H1 (cell line): ENCODE measurements at regions not wholly inside any gene's neighbourhood (a gene's known extent, or its start where the extent isn't known, plus 50 kb on each side); places are given as distances from the start of the nearest gene placed in this dataset.

Experiments
- CTCF ChIA-PET: fragments of 300-600 bp; sonication (Branson Sonifier 250); formaldehyde crosslinking; loops from one replicate; lab custom pipeline; 2021; ENCODE audit not compliant: partially characterized antibody; lab: Charles Lee
- POLR2A ChIA-PET: fragments of 300-600 bp; sonication (Branson Sonifier 250); formaldehyde crosslinking; loops from one replicate; lab custom pipeline; 2021; ENCODE audit warnings: inconsistent platforms; ENCODE audit not compliant: partially characterized antibody; lab: Charles Lee
- DNase-seq, 2 experiments: peaks; one replicate each; pipeline versions ENCODE4 v3.0.0 to v3.0.0-alpha.2; 2010 to 2022; ENCODE audit warnings: low spot score in 2 of 2, low read depth in 1 of 2, mixed read lengths in 1 of 2
- FAIRE-seq: peaks from 2 replicates; lab custom pipeline; 2011; peaks lifted over from hg19 to GRCh38; lab: Jason Lieb, UNC
- H2AFZ ChIP-seq: 2 replicates; pipeline ENCODE4 v1.8.1; 2012; ENCODE audit warnings: low read length, inconsistent platforms
- H2AK5ac ChIP-seq: 2 replicates; pipeline ENCODE4 v1.6.1; 2013; ENCODE audit warnings: low read depth, low read length
- H2BK120ac ChIP-seq: replicated peaks from 2 replicates; pipeline ENCODE3; 2013; ENCODE audit warnings: low read depth, low read length, inconsistent platforms
- H2BK12ac ChIP-seq: 2 replicates; pipeline ENCODE4 v1.6.1; 2013; ENCODE audit warnings: low read depth, low read length
- H2BK15ac ChIP-seq: 2 replicates; pipeline ENCODE4 v1.6.1; 2013; ENCODE audit warnings: low read length
- H2BK20ac ChIP-seq: 2 replicates; pipeline ENCODE4 v1.6.1; 2013; ENCODE audit warnings: low read length
- H2BK5ac ChIP-seq: 2 replicates; pipeline ENCODE4 v1.6.1; 2013; ENCODE audit warnings: low read depth, low read length
- H3K14ac ChIP-seq: 2 replicates; pipeline ENCODE4 v1.6.1; 2013; ENCODE audit warnings: inconsistent platforms; ENCODE audit not compliant: insufficient read length
- H3K18ac ChIP-seq: 2 replicates; pipeline ENCODE4 v1.6.1; 2013; ENCODE audit warnings: low read length; ENCODE audit errors: extremely low read depth
- H3K23ac ChIP-seq: 2 replicates; pipeline ENCODE4 v1.6.1; 2013; ENCODE audit warnings: inconsistent platforms; ENCODE audit not compliant: insufficient read length
- H3K23me2 ChIP-seq: 2 replicates; pipeline ENCODE4 v1.6.1; 2013; ENCODE audit warnings: low read depth, low read length
- H3K27ac ChIP-seq: 2 replicates; pipeline ENCODE4 v1.6.1; 2011; ENCODE audit warnings: low read depth, low read length, inconsistent platforms
- H3K27me3 ChIP-seq, 4 experiments: replicated peaks in 1 of 4; 1 replicate in 1 of 4; 2 replicates in 3 of 4; pipeline versions ENCODE4 v1.6.1 to v1.8.1; 2011 to 2013; ENCODE audit warnings: low read length in 3 of 4, mild to moderate bottlenecking in 3 of 4, inconsistent platforms in 2 of 4, mixed read lengths in 2 of 4, moderate library complexity in 1 of 4; ENCODE audit not compliant: control insufficient read depth in 3 of 4, insufficient read depth in 3 of 4; ENCODE audit errors: extremely low read depth in 1 of 4
- H3K36me3 ChIP-seq, 4 experiments: 2 replicates each; pipeline versions ENCODE4 v1.6.1 to v1.8.1; 2011 to 2013; ENCODE audit warnings: mild to moderate bottlenecking in 4 of 4, low read length in 3 of 4, moderate library complexity in 2 of 4, control low read depth in 1 of 4, inconsistent platforms in 1 of 4; ENCODE audit not compliant: insufficient read depth in 4 of 4, control insufficient read depth in 2 of 4
- H3K4ac ChIP-seq: replicated peaks from 2 replicates; pipeline ENCODE3; 2013; ENCODE audit warnings: low read length, low read depth, mixed read lengths, inconsistent platforms; ENCODE audit not compliant: insufficient read length
- H3K4me1 ChIP-seq, 4 experiments: replicated peaks in 1 of 4; 1 replicate in 1 of 4; 2 replicates in 3 of 4; pipeline versions ENCODE4 v1.6.1 to v1.8.1; 2011 to 2013; ENCODE audit warnings: low read length in 3 of 4, inconsistent platforms in 2 of 4, mixed read lengths in 1 of 4; ENCODE audit not compliant: insufficient read depth in 4 of 4, control insufficient read depth in 3 of 4
- H3K4me2 ChIP-seq, 2 experiments: 2 replicates each; pipeline versions ENCODE4 v1.6.1 to v1.8.1; 2011 to 2013; ENCODE audit warnings: low read depth in 2 of 2, low read length in 2 of 2, control low read depth in 1 of 2, inconsistent platforms in 1 of 2, mild to moderate bottlenecking in 1 of 2; ENCODE audit not compliant: insufficient read depth in 1 of 2
- H3K4me3 ChIP-seq, 4 experiments: fragments of 200-600, 300-600 bp in 1 of 4; sonication (generic), shearing (Covaris generic), sonication (Bioruptor Twin) in 1 of 4; 2 replicates each; pipeline versions ENCODE4 v1.5.1 to v1.8.1; 2011 to 2016; ENCODE audit warnings: low read length in 4 of 4, low read depth in 3 of 4, control low read depth in 2 of 4, inconsistent platforms in 2 of 4, mild to moderate bottlenecking in 2 of 4, mixed read lengths in 1 of 4, moderate library complexity in 1 of 4; ENCODE audit not compliant: insufficient read depth in 2 of 4; ENCODE audit errors: extremely low read depth in 1 of 4
- H3K56ac ChIP-seq: replicated peaks from 2 replicates; pipeline ENCODE3; 2013; ENCODE audit warnings: low read depth, mild to moderate bottlenecking, mixed read lengths, low read length, inconsistent platforms; ENCODE audit not compliant: insufficient read length
- H3K79me1 ChIP-seq: 2 replicates; pipeline ENCODE4 v1.6.1; 2013; ENCODE audit warnings: low read depth, low read length, control low read depth
- H3K79me2 ChIP-seq, 2 experiments: 2 replicates each; pipeline versions ENCODE4 v1.6.1 to v1.8.1; 2012 to 2013; ENCODE audit warnings: low read length in 2 of 2, mild to moderate bottlenecking in 2 of 2, inconsistent platforms in 1 of 2; ENCODE audit not compliant: insufficient read depth in 2 of 2, control insufficient read depth in 1 of 2
- H3K9ac ChIP-seq, 4 experiments: replicated peaks in 1 of 4; 1 replicate in 1 of 4; 2 replicates in 3 of 4; pipeline versions ENCODE4 v1.6.1 to v1.8.1; 2011 to 2013; ENCODE audit warnings: low read depth in 3 of 4, low read length in 3 of 4, control low read depth in 2 of 4, mild to moderate bottlenecking in 2 of 4, moderate library complexity in 2 of 4, inconsistent platforms in 1 of 4; ENCODE audit errors: extremely low read depth in 1 of 4
- H3K9me3 ChIP-seq, 2 experiments: 2 replicates each; pipeline versions ENCODE4 v1.6.1 to v1.8.1; 2012 to 2013; ENCODE audit warnings: mild to moderate bottlenecking in 2 of 2, moderate library complexity in 2 of 2, control low read depth in 1 of 2, inconsistent platforms in 1 of 2, low read depth in 1 of 2, low read length in 1 of 2, mixed read lengths in 1 of 2; ENCODE audit not compliant: insufficient read depth in 2 of 2
- H4K20me1 ChIP-seq, 2 experiments: replicated peaks in 1 of 2; 2 replicates each; pipeline versions ENCODE3 to v1.8.1; 2011 to 2013; ENCODE audit warnings: inconsistent platforms in 2 of 2, low read length in 2 of 2, mild to moderate bottlenecking in 1 of 2; ENCODE audit not compliant: insufficient read depth in 2 of 2, control insufficient read depth in 1 of 2
- H4K5ac ChIP-seq: 2 replicates; pipeline ENCODE4 v1.6.1; 2013; ENCODE audit warnings: low read length, low read depth, mixed read lengths, inconsistent platforms; ENCODE audit not compliant: insufficient read length
- H4K8ac ChIP-seq: 2 replicates; pipeline ENCODE4 v1.8.0; 2013; ENCODE audit warnings: mild to moderate bottlenecking, moderate library complexity, low read length, inconsistent platforms; ENCODE audit not compliant: insufficient read depth; ENCODE audit errors: extremely low read depth
- H4K91ac ChIP-seq: replicated peaks from 2 replicates; pipeline ENCODE3; 2013; ENCODE audit warnings: low read length, mixed read lengths, inconsistent platforms; ENCODE audit not compliant: insufficient read length
- ATF3 ChIP-seq: IDR thresholded peaks from 2 replicates; pipeline ENCODE4 v1.6.1; 2011; ENCODE audit warnings: low read depth, mild to moderate bottlenecking, low read length; ENCODE audit not compliant: insufficient read depth
- EGR1 ChIP-seq: IDR thresholded peaks from 2 replicates; pipeline ENCODE4 v1.6.1; 2011; ENCODE audit warnings: low read depth, low read length, borderline replicate concordance
- GTF2F1 ChIP-seq: IDR thresholded peaks from 2 replicates; pipeline ENCODE4 v1.6.1; 2012; ENCODE audit warnings: low read depth, low read length, improper control_type of control experiment, borderline replicate concordance
- HDAC2 ChIP-seq, 2 experiments: fragments of 300-600 bp in 1 of 2; sonication (generic) in 1 of 2; IDR thresholded peaks; 2 replicates each; pipeline ENCODE4 v1.6.1; 2011 to 2012; ENCODE audit warnings: low read depth in 2 of 2, low read length in 2 of 2, mild to moderate bottlenecking in 2 of 2, moderate library complexity in 2 of 2, borderline replicate concordance in 1 of 2, inconsistent platforms in 1 of 2
- HDAC6 ChIP-seq: IDR thresholded peaks from one replicate; pipeline ENCODE4 v1.7.1; 2012; ENCODE audit warnings: low read depth, mild to moderate bottlenecking, inconsistent platforms, low read length, moderate library complexity
- RFX5 ChIP-seq: IDR thresholded peaks from 2 replicates; pipeline ENCODE4 v1.6.1; 2011; ENCODE audit warnings: low read depth, low read length, improper control_type of control experiment, borderline replicate concordance
- SIN3A ChIP-seq, 2 experiments: IDR thresholded peaks in 1 of 2; conservative IDR thresholded peaks in 1 of 2; 2 replicates each; pipeline ENCODE4 v1.6.1; 2011 to 2012; ENCODE audit warnings: low read length in 2 of 2, improper control_type of control experiment in 1 of 2, low read depth in 1 of 2, mild to moderate bottlenecking in 1 of 2
- WGBS, 2 experiments: shearing (Covaris generic) in 1 of 2; methylation state at CpG; one replicate each; pipeline versions ENCODE4 v1.1.6 to v1.1.7; 2013 to 2015; ENCODE audit warnings: low lambda C conversion rate in 2 of 2, mixed read lengths in 2 of 2, inconsistent platforms in 1 of 2, low coverage in 1 of 2, missing lambda C conversion rate in 1 of 2; ENCODE audit not compliant: insufficient replicate concordance in 2 of 2, insufficient coverage in 1 of 2, insufficient read length in 1 of 2; ENCODE audit errors: extremely low coverage in 1 of 2, missing lambda C conversion rate in 1 of 2; 5-methylcytosine and 5-hydroxymethylcytosine counted together

- CTCF ChIA-PET: no interaction called here
- Histone ChIP-seq H3K27me3 (no peaks in the 10 kb centered on the region), H2BK5ac (no peak overlapping the region), H3K27ac (no peak overlapping the region), H2AFZ (no peak overlapping the region), H3K14ac (no peak overlapping the region), H2BK120ac (no peak overlapping the region), H3K36me3 (no peaks in the 10 kb centered on the region), H3K9ac (no peak overlapping the region), H4K5ac (no peak overlapping the region), H2BK20ac (no peak overlapping the region), H3K4me3 (no peak overlapping the region), H4K91ac (no peak overlapping the region), H4K20me1 (no peaks in the 10 kb centered on the region), H3K23me2 (no peaks in the 10 kb centered on the region), H3K56ac (no peak overlapping the region), H3K23ac (no peak overlapping the region), H3K4me1 (no peaks in the 10 kb centered on the region; a peak in 1 of 7 replicates), H3K4ac (no peak overlapping the region), H3K18ac (no peak overlapping the region), H3K9me3 (no peaks in the 10 kb centered on the region), H4K8ac (no peak overlapping the region), H2BK12ac (no peak overlapping the region), H3K79me2 (no peaks in the 10 kb centered on the region), H3K79me1 (no peaks in the 10 kb centered on the region), H2AK5ac (no peak overlapping the region), H3K4me2 (no peak overlapping the region), H2BK15ac (no peak overlapping the region)
- POLR2A ChIA-PET: no interaction called here
- TF ChIP-seq EGR1: no peak
- no peak for TF ChIP-seq RFX5
- no peak for TF ChIP-seq GTF2F1
- no peak for TF ChIP-seq HDAC6
- no peak for TF ChIP-seq ATF3
- TF ChIP-seq SIN3A (conservative IDR thresholded peaks at IDR 0.05 in 1 of 2, IDR thresholded peaks at IDR 0.05 in 1 of 2; ENCODE audit: low read depth in 1 of 2, low read length in 2 of 2): no peak
- no peak for TF ChIP-seq HDAC2 (IDR thresholded peaks at IDR 0.05; ENCODE audit: borderline replicate concordance in 1 of 2, low read depth in 2 of 2, low read length in 2 of 2)
- FAIRE-seq: no peak
- WGBS, 2 experiments: 91% methylated on average over 10 of the region's 10 CpGs; no CpG with 5 or more reads in 1 of the 2 experiments
- DNase-seq: no peak
Observed at GRCh38 chr5:108619815-108620214, 127.9 kb upstream of the FER start.
